Mucosa of rectum (tissue), 2 donors: ENCODE measurements at regions not wholly inside any gene's neighbourhood (a gene's known extent, or its start where the extent isn't known, plus 50 kb on each side); places are given as distances from the start of the nearest gene placed in this dataset.
"Not testable (repeated sequence)": the region's sequence is repeated elsewhere in the genome, so short reads cannot be mapped to it uniquely, and the experiment has no call there.

Source experiments
- H3K27ac ChIP-seq, 2 donors: one replicate each; pipeline ENCODE4 v1.7.0; 2013; ENCODE audit warnings: inconsistent platforms in 2 of 2, low read depth in 2 of 2, low read length in 2 of 2
- H3K27me3 ChIP-seq, 2 donors: one replicate each; pipeline ENCODE4 v1.7.0; 2013; ENCODE audit warnings: low read length in 2 of 2; ENCODE audit not compliant: control insufficient read depth in 2 of 2, insufficient read depth in 2 of 2
- H3K36me3 ChIP-seq, 2 donors: one replicate each; pipeline ENCODE4 v1.7.0; 2013; ENCODE audit warnings: low read length in 2 of 2; ENCODE audit not compliant: control insufficient read depth in 2 of 2, insufficient read depth in 2 of 2
- H3K4me1 ChIP-seq, 2 donors: one replicate each; pipeline ENCODE4 v1.7.0; 2013; ENCODE audit warnings: low read length in 2 of 2, mild to moderate bottlenecking in 1 of 2; ENCODE audit not compliant: control insufficient read depth in 2 of 2, insufficient read depth in 2 of 2
- H3K4me3 ChIP-seq, 2 donors: one replicate each; pipeline ENCODE4 v1.7.0; 2013; ENCODE audit warnings: low read length in 2 of 2
- H3K9ac ChIP-seq, 2 donors: one replicate each; pipeline ENCODE4 v1.7.0; 2013; ENCODE audit warnings: low read length in 2 of 2, low read depth in 1 of 2, mild to moderate bottlenecking in 1 of 2
- H3K9me3 ChIP-seq, 2 donors: one replicate each; pipeline ENCODE4 v1.7.0; 2013; ENCODE audit warnings: low read length in 2 of 2; ENCODE audit not compliant: control insufficient read depth in 2 of 2
- donor health status: healthy.
- donor health status: Normal muscosa, but diverticular disease.

DNA sequence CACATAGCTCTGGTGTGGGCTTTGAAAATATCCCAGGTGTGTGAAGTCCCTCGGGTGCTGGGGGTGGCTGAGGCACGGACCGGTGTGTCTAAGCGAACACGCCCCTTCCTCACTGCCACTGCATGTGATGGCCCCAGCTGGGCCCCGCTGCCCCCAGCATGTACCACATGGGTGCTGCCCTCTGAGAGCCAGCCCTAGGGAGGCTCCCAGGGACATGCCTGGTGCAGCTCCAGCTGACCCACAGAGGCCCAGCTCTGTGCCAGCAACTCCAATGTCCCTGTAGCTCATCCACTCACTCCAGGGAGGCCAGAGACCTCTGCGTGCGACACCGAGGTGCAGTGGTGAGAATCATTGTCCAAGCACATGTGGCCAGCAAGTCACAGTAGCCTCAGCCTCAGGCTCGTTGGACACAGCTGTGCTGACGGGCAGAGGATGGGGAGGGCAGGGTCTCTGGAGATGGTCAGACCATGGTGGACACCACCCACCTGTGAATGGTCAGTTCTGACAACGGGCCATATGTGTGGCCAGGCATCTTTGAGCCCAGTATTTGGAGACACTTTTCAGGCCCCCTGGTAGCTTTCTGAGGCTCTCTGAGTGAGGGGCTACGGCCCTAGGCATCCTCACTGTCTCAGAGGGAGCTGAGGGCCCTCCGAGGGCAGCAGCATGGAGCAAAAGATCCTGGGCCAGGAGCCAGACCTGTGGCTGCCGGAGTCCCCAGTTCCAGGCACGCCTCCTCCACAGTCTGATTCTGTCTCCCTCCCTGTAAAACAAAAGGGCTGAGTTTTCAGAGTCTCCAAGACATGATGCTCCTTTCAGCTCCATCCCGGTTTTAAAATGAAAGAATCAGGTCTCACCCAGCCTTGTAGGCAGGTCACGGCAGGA is 220.7 kb downstream of the NDUFA10 start:
- Histone ChIP-seq H3K27ac (no peak overlapping the region), H3K36me3 (no peaks in the 10 kb centered on the region), H3K4me1 (no peaks in the 10 kb centered on the region), H3K9ac (no peak overlapping the region), H3K4me3 (no peak overlapping the region), H3K27me3 (no peaks in the 10 kb centered on the region), H3K9me3 (no peaks in the 10 kb centered on the region)

DNA sequence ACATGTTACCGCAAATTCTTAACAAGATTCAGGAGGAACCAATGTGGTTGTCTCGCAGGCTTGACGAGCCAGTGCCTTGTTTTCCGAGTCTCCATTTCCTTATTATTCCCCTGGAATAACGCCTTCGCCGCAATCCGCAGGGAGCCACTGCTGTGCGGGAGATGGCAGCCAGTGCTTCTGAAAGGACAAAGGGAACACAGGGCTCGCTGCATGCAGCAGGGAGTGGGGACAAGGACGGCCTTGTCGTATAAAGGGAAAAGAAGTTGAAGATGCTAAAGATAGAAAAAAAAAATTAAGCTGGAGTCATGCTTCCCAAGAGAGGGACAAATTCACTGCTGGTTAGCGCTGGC is 221.4 kb downstream of the NDUFA10 start:
- no peak overlapping the region for H3K9ac ChIP-seq

DNA sequence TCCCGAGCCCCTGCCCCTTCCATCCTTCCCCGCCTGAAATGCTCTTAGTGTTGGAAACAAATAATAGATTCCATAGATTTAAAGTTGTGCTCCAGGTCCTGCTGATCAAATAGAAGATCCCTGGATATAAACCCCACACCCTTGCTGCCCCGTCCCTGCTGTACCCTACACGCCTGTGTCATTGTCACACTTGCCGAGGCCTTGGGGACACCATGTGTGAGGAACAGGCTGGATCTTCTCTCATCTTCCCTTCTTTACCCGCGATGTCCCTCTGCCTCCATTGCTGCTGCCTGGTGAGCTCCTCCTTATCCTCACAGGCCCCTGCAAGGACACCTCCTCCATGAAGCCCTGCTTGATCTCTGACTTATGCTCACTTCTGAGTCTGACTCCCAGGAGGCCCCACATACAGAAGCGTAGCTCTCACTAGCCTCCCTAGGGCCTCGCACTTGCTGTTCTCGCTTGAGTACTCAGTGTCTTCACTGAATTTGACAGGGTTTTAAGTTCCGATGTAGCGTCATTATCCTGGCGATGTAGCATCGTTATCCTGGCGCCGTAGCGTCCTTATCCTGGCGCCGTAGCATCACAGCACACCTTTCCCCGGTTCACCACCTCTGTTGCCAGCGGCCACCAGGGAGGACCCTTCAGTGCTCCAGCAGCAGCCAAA is 221.9 kb downstream of the NDUFA10 start:
- no peaks in the 10 kb centered on the region for H3K36me3 ChIP-seq
- H3K27me3 ChIP-seq, result no peaks in the 10 kb centered on the region
- H3K27ac ChIP-seq, result no peak overlapping the region
- no peak overlapping the region for H3K9ac ChIP-seq
- no peak overlapping the region for H3K4me3 ChIP-seq
- no peaks in the 10 kb centered on the region for H3K9me3 ChIP-seq
- no peaks in the 10 kb centered on the region for H3K4me1 ChIP-seq

More for the DNA sequence above, 221.4 kb downstream of the NDUFA10 start:
- no peaks in the 10 kb centered on the region for H3K27me3 ChIP-seq
- H3K36me3 ChIP-seq, result no peaks in the 10 kb centered on the region
- H3K27ac ChIP-seq, result no peak overlapping the region
- H3K4me3 ChIP-seq, result no peak overlapping the region
- no peaks in the 10 kb centered on the region for H3K4me1 ChIP-seq
- H3K9me3 ChIP-seq, result no peaks in the 10 kb centered on the region

DNA sequence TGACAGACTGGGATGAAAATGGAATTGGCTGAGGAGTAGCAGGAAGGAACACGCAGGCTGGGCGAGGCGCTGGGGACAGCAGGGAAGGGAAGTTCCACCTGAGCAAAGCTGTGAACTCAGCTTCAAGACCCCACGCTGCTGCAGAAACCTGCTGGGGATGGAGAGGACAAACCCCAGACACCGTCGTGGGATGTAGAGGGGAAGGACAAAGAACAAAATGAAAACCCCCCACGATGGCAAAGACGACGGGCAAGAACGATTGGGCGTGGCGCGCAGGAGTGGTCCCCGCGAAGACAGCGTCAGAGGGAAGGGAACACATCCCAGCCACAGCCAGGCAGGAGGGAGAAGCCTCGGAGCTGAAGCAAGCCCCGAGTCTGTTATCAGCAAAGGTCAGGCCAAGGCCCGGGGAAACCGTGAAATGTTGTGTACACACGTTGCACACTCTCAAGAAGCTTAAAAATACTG is 222.9 kb downstream of the NDUFA10 start:
- Histone ChIP-seq H3K36me3 (no peaks in the 10 kb centered on the region), H3K9ac (no peak overlapping the region), H3K27me3 (no peaks in the 10 kb centered on the region), H3K9me3 (no peaks in the 10 kb centered on the region), H3K27ac (no peak overlapping the region), H3K4me3 (no peak overlapping the region), H3K4me1 (no peaks in the 10 kb centered on the region)

DNA sequence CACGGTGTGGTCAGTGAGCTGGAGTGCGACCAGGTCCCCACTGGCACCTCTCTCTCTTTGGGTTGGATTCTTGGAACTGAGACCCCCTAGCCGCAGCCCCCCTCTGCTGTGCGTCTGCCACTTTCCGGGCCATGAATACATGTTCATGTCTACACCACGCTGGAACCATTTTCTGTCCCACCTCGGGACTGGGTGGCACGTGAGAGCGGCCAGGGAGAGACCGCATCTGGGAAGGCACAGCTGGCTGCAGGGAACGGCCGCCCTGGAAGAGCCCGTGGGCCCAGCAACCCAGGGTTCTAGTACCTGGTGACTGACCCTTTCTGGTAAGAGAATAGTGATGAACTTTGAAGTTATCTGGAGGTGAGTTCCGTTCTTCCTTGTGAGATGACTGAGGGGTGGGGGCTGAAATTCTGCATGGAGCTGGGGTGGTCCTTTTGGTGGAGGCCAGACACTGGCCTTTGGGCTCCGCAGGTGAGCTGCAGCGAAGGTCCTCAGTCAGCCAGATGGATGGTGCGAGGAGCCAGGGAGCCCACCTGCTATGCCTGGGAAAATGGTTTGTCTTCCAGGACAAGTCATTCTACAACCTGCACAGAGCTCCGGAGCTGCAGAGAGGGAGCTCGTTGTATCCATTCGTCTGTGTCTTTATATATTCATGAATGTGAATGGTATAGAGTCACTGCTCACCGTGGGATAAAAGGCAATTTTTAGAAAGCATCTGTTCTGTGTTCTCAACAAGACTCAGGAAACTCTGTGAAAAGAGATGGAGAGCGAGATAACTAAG is 223.5 kb downstream of the NDUFA10 start:
- Histone ChIP-seq H3K36me3 (no peaks in the 10 kb centered on the region), H3K27ac (no peak overlapping the region), H3K27me3 (no peaks in the 10 kb centered on the region), H3K4me1 (no peaks in the 10 kb centered on the region), H3K9ac (no peak overlapping the region), H3K9me3 (no peaks in the 10 kb centered on the region), H3K4me3 (no peak overlapping the region)

DNA sequence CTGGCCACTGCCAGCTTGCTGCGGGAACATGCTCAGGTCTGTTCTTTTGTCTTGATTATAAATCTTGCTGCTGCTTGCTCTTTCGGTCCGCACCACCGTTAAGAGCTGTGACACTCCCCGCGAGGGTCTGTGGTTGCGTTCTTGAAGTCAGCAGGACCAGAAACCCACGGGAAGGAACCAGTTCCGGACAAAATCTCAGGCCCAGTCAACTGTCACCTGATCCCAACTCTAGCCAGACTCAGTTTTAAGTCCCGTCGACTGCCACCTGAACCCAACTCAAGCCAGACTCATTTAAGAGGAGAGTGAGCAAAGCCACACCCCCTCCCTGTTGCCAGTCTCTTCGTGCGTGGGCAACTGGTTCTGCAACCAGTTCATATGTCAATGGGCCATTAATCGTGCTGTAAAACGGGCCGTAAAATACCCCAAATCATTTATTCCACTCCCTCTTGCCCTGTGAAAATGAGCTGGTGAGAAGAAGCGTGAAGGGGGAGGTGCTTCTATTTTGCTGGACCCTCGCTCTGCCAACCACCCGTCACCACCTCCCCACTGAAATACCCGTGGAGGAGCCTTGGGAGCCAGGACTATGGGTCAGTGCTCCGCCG is 224.3 kb downstream of the NDUFA10 start:
- no peaks in the 10 kb centered on the region for H3K27me3 ChIP-seq

DNA sequence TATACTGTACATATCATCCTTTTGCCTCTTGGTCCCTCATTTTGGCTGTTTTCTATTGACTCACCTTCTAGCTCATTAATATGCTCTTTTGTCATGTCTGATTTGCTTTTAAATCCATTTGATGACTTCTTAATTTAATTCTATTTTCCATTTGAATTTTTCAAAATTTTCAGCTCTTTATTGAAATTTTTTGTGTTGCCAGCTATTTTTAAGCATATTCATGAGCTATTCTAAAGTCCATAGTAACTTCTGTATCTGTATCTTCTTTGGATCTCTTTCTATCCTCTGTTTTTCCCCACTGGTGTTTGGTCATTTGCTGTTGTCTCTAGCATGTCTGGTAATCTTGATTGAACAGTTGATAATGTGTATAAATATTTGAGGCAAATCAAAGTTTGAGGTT is 227.8 kb downstream of the NDUFA10 start:
- no peaks in the 10 kb centered on the region for H3K4me1 ChIP-seq
- no peak overlapping the region for H3K4me3 ChIP-seq
- no peak overlapping the region for H3K27ac ChIP-seq
- no peaks in the 10 kb centered on the region for H3K36me3 ChIP-seq
- no peaks in the 10 kb centered on the region for H3K9me3 ChIP-seq
- no peak overlapping the region for H3K9ac ChIP-seq
- H3K27me3 ChIP-seq, result no peaks in the 10 kb centered on the region

More for the DNA sequence above, 224.3 kb downstream of the NDUFA10 start:
- Histone ChIP-seq H3K4me3 (no peak overlapping the region), H3K9me3 (no peaks in the 10 kb centered on the region), H3K9ac (no peak overlapping the region), H3K27ac (no peak overlapping the region), H3K4me1 (no peaks in the 10 kb centered on the region), H3K36me3 (no peaks in the 10 kb centered on the region)

DNA sequence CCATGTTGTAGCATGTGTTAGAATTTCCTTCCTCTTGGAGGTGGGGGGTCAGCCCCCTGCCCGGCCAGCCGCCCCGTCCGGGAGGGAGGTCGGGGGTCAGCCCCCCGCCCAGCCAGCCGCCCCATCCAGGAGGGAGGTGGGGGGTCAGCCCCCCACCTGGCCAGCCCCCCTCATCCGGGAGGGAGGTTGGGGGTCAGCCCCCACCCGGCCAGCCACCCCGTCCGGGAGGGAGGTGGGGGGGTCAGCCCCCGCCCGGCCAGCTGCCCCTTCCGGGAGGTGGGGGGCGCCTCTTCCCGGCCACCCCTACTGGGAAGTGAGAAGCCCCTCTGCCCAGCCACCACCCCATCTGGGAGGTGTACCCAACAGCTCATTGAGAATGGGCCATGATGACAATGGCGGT is 229.4 kb downstream of the NDUFA10 start:
- H3K9ac ChIP-seq, H3K4me1 ChIP-seq, H3K4me3 ChIP-seq, H3K27ac ChIP-seq, H3K36me3 ChIP-seq, H3K27me3 ChIP-seq, H3K9me3 ChIP-seq: not testable (repeated sequence)

DNA sequence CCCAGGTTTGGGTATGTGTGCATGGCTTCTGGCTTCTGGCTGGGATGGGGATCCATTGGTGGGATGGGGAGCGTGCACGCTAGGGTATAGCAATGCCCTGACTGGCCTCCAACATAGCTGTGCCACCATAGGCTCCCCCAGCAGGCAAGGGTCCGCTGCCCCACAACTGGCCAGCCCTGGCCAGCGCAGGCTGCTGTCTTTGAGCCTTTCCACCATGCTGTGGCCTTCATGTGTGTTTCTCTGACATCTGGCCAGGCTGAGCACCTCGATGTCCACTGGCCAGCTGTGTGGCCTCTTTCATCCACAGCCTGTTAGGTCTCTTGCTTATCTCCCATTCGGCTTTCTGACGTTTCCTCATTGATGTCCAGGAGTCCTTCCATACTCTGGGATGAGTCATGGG is 231.3 kb downstream of the NDUFA10 start:
- Histone ChIP-seq H3K4me3 (no peak overlapping the region), H3K9me3 (no peaks in the 10 kb centered on the region), H3K36me3 (no peaks in the 10 kb centered on the region), H3K4me1 (no peaks in the 10 kb centered on the region), H3K27me3 (peaks cover 0 to 3% of the 10 kb centered on the region in 2 donors), H3K27ac (no peak overlapping the region), H3K9ac (no peak overlapping the region)
